HG03439 (cell line): ENCODE measurements at regions not wholly inside any gene's neighbourhood (a gene's known extent, or its start where the extent isn't known, plus 50 kb on each side); places are given as distances from the start of the nearest gene placed in this dataset.

Experiments used
- ATAC-seq: cut with Tn5 transposase; IDR thresholded peaks from one replicate; pipeline ENCODE4 v1.9.1; 2021; ENCODE audit warnings: mild to moderate bottlenecking, moderate library complexity; ENCODE audit not compliant: unreplicated experiment

DNA sequence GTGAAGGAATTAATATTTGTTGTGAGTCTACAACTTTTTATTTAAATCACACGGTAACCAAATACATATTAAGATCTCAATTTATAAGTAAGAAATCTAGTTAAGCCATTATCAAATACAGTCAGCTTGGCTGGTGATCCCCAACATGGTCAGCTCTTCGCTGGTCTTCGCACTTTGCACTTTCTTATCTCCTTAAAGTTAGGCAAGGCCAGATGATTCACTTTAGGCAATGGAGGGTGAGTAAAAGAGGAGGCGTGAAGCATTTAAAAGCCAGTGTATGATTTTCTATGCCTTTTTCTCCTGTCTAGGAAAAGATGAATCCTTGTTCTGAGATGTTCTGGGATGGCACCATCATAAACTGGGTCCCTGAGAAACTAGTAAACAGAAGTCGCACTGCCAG is 793.7 kb upstream of the ARGLU1 start:
- no peak for ATAC-seq

DNA sequence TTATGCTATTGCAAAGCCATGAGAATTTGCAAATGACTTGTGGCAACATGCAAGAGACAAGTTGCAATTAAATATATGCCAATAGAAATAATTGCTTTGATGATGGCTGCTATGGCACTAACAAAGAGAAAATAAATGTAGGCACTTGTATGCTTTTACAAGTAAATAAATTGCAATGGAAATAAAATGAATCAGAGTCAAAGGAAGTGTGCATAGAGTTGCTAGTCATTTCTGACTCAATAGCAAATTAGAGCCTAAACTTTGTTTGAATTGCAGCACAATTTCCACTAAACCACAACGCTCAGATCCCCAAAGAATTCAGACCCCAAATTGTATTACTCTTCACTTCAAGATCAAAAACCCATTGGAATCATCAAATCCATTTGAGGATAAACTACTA is 792.1 kb upstream of the ARGLU1 start:
- ATAC-seq = no peak

DNA sequence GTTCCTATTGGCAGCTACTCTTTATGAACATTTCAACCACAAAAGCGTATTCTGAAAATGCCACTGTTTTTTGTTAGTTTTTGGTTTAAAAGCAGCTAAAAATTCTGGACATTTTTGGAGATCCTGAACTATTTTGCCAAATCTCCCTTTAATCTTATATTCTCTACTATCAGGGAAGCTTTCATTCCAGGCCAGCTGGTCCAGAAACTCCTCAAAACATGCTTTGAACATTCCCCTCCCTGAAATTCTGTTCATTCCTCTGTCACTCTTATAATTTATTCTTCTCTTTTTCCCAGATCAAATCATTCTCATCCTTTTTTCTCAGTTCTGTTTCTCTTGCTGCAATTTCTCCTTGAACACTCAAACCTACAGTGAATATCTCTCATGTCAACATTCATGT is 790.9 kb upstream of the ARGLU1 start:
- no peak for ATAC-seq

- no peak for ATAC-seq
Measured at GRCh38 chr13:107351305-107351704, 783.4 kb upstream of the ARGLU1 start.

GRCh38 chr13:107348925-107349324 is 781.0 kb upstream of the ARGLU1 start:
- ATAC-seq = no peak

DNA sequence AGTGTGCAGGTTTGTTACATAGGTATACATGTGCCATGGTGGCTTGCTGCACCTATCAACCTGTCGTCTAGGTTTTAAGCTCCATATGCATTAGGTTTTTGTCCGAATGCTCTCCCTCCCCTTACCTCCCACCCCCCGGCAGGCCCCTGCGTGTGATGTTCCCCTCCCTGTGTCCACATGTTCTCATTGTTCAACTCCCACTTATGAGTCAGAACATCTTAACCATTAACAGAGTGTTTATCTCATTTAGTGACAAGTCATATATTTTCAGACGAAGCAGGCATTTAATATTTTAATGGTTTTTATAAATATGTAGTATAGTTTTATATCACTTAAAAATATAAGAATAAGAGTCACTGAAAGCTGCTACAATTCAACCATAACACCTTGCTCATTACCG is 780.5 kb upstream of the ARGLU1 start:
- no peak for ATAC-seq

DNA sequence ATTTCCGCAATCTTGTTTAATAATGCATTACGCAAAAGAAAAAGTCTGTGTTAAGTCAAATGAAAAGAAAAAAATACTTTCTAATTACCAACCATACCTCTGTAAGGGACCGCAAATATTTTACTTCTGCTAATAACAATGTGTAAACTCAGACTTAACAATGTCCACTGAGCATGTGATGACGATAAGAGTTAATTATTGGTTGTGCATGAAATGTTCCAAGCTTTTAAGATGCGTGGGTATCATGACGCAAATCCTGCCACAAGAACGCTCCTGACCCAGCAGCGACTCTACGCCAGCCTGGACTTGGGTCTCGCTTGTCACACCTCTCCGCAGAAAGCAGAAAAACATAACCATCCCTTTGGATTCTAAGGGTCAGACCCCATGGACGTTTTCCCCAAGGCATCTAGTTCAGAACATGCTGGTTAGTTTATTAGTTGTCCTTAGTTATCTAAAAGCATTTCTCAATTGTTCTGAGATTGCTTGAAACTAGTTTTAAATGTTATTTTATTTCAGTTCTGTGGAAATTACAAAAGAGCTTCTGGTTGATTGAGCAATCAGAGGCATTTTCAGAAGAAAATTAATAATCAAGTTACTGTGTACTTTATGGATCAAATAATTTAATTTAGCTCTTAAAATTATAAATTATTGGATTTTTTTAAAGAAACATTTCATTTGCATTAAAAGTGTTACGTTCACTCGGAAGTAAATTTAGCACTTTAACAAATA is 779.9 kb upstream of the ARGLU1 start:
- no peak for ATAC-seq

- ATAC-seq = no peak
Measured at GRCh38 chr13:107342747-107343146, 774.8 kb upstream of the ARGLU1 start.

DNA sequence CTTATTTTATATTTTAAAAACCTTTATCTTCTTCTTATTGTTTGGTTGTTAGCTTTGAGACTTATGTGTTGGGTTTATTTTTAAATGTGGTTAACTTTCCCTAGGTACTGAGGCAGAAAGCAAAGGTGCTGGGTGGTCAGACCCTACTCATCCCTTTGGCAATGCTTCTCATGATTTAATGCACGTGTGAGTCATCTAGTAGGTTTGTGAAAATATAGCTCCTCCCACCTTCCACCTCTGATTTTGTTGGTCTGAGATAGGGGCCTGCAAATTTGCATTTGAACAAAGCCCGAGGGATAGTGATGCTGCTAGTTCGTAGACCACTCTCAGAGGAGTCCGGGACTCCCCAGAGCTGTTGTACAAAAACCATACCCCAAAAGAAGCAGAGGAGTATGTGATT is 771.3 kb upstream of the ARGLU1 start:
- ATAC-seq = no peak

GRCh38 chr13:107332188-107332587 is 764.3 kb upstream of the ARGLU1 start:
- ATAC-seq = no peak

GRCh38 chr13:107331359-107331758 is 763.4 kb upstream of the ARGLU1 start:
- no peak for ATAC-seq

GRCh38 chr13:107330484-107330883 is 762.5 kb upstream of the ARGLU1 start:
- ATAC-seq = no peak

DNA sequence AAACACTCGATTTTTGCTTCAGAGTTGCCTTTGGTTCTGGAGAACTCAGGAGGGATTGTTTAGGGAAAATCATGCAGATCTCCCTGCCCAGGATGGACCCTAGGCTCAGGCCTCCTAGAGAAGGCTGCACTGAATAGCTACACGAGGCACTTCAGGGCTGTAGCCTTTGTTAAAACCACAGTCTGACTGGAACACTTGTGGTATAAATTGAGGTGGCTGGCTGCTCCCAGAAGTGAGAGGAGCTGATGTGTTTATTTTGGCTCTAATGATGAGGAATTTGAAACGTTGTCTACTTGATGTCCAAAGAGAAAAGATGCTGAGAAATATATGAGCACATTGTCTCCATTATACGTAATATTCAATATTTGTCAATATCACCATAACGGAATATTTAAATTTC is 762.1 kb upstream of the ARGLU1 start:
- ATAC-seq = no peak

GRCh38 chr13:107324416-107325204 is 756.7 kb upstream of the ARGLU1 start:
- no peak for ATAC-seq

- no peak for ATAC-seq
Measured at GRCh38 chr13:107322228-107322627, 754.3 kb upstream of the ARGLU1 start.

DNA sequence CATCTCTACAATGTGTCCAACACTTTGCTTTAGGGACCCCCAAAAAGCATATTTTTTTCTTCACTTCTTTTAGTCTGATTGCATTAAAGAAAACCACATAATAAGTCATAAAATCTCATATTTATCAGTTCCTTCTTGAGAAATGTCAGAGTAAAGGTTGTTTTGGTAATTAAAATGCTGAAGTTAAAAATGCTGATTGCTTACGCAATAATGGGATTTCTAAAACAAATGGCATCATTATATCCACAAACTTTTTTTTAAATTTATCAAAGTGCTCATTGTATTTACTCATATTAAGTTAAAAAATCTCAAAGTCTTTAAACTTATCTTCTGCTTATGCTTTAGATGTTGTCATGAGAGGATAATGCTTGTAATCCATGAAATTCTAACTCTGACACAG is 737.2 kb upstream of the ARGLU1 start:
- ATAC-seq = no peak

- no peak for ATAC-seq
Measured at GRCh38 chr13:107301724-107302374, 733.9 kb upstream of the ARGLU1 start.

DNA sequence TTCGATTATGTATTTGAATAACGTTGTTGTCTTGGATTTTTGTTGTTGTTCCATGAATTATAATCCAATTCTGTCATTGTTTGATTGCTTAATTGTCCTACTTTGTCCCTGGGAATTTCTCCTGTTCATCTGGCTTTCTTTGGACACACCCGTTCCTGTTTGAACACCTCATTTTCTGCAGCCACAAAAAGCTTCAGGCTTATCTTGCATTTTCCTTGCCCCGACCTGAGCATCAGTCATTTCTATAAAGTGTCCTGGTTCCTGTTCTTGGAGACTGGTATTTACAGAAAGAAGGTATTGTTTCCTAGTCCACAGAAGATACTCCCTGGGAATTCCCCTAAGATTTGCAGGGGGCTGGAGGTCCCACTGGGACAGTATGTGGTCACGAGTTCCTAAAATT is 731.8 kb upstream of the ARGLU1 start:
- no peak for ATAC-seq

- no peak for ATAC-seq
Measured at GRCh38 chr13:107296804-107297203, 728.9 kb upstream of the ARGLU1 start.

- ATAC-seq = no peak
Measured at GRCh38 chr13:107295416-107296140, 727.6 kb upstream of the ARGLU1 start.

DNA sequence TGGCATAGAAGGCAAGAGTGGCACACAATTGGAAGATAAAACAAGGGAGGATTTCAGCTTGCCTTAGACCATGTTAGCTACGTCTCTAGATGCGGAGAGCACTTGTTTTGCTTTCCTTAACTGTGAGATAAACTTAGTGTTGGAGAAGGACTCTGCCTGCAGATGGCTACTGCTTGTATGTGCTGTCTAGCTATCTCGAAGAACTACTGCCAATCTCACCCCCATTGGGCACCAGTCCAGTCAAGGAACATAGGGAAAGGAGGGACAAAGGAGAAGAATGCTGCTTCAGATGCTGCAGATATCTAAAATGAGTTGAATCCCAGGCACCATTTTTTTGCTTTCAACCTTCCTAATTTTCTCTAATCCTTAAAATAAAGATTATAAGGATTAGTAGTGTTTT is 726.0 kb upstream of the ARGLU1 start:
- no peak for ATAC-seq
